ENCODE measurements at regions not wholly inside any gene's neighbourhood (a gene's known extent, or its start where the extent isn't known, plus 50 kb on each side); places are given as distances from the start of the nearest gene placed in this dataset.
"Not testable (repeated sequence)": the region's sequence is repeated elsewhere in the genome, so short reads cannot be mapped to it uniquely, and the experiment has no call there.

DNA sequence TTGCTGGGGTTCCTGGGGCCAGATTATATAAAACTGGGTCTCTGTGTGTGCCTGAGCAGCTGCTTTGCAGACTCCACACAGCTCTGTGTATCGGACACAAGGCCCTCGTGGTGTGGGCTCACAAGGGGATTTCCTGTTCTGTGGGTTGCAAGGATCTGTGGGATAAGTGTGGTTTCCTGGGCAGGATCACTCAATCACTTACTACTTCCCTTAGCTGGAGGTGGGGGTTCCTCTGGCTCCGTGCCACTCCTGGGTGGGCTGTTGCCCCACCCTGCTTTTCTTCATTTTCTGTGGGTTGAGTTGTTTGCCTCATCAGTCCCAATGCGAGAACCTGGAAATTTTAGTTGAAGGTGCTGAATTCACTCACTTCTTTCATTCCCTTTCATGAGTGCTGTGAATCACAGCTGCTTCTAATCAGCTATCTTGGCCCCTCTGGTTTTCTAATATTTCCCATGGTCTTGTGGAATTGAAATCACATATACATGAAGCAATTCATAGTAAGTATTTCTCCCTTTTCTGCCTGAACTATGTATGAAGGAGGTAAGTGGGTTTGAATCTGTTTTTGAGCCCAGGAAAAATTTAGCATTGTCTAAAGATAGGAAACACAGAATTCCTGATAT, 196.3 kb downstream of the DCDC2C start:
- H3K4me3 ChIP-seq (ENCODE audit: low read depth, low read length), result no peak overlapping the region
- POLR2A ChIA-PET, result no interaction called here
- no peak for DNase-seq (ENCODE audit: low read depth)
- no peaks in the 10 kb centered on the region for H3K27me3 ChIP-seq (ENCODE audit: control insufficient read depth, insufficient read depth, low read length)
- no peaks in the 10 kb centered on the region for H3K36me3 ChIP-seq (ENCODE audit: control insufficient read depth, insufficient read depth, low read length)
- CTCF ChIA-PET, result no interaction called here
- TF ChIP-seq, protein P1, sequence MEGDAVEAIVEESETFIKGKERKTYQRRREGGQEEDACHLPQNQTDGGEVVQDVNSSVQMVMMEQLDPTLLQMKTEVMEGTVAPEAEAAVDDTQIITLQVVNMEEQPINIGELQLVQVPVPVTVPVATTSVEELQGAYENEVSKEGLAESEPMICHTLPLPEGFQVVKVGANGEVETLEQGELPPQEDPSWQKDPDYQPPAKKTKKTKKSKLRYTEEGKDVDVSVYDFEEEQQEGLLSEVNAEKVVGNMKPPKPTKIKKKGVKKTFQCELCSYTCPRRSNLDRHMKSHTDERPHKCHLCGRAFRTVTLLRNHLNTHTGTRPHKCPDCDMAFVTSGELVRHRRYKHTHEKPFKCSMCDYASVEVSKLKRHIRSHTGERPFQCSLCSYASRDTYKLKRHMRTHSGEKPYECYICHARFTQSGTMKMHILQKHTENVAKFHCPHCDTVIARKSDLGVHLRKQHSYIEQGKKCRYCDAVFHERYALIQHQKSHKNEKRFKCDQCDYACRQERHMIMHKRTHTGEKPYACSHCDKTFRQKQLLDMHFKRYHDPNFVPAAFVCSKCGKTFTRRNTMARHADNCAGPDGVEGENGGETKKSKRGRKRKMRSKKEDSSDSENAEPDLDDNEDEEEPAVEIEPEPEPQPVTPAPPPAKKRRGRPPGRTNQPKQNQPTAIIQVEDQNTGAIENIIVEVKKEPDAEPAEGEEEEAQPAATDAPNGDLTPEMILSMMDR (IDR thresholded peaks at IDR 0.05; ENCODE audit: insufficient read depth, low read depth, low read length), result no peak

DNA sequence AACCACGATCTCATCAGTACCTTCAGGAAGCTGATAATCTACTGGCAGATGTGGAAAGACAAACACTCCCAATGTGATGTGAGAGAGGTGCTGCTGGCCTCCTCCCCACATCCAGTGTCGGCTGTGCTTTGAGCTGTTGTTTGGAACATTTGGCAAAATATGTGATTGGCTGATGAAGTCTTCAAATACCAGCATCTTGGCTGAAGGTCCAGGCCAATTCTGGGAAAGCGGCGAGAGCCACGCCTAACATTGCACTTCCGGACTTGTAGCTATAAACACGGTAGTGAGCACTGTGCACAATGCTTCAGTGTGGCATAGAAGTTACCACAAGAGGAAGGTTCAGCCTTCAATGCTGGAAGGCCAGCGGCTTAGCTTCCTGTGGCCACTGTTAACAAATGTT, 198.8 kb downstream of the DCDC2C start:
- no peak for DNase-seq (ENCODE audit: low read depth)
- ChIA-PET POLR2A (no interaction called here), CTCF (no interaction called here)
- Histone ChIP-seq H3K27me3 (ENCODE audit: control insufficient read depth, insufficient read depth, low read length) (no peaks in the 10 kb centered on the region), H3K4me3 (ENCODE audit: low read depth, low read length) (no peak overlapping the region), H3K36me3 (ENCODE audit: control insufficient read depth, insufficient read depth, low read length) (no peaks in the 10 kb centered on the region)
- TF ChIP-seq, protein P1 (IDR thresholded peaks at IDR 0.05; ENCODE audit: insufficient read depth, low read depth, low read length), result no peak

GRCh38 chr2:3904061-3904460, 200.7 kb downstream of the DCDC2C start:
- TF ChIP-seq, protein P1 (IDR thresholded peaks at IDR 0.05; ENCODE audit: insufficient read depth, low read depth, low read length), result no peak
- Histone ChIP-seq H3K4me3 (ENCODE audit: low read depth, low read length) (no peak overlapping the region), H3K36me3 (ENCODE audit: control insufficient read depth, insufficient read depth, low read length) (no peaks in the 10 kb centered on the region), H3K27me3 (ENCODE audit: control insufficient read depth, insufficient read depth, low read length) (no peaks in the 10 kb centered on the region)
- DNase-seq (ENCODE audit: low read depth), result no peak
- CTCF ChIA-PET, result no interaction called here
- POLR2A ChIA-PET, result no interaction called here

GRCh38 chr2:3908498-3908897, 205.1 kb downstream of the DCDC2C start:
- H3K36me3 ChIP-seq (ENCODE audit: control insufficient read depth, insufficient read depth, low read length); CTCF ChIA-PET; H3K27me3 ChIP-seq (ENCODE audit: control insufficient read depth, insufficient read depth, low read length); H3K4me3 ChIP-seq (ENCODE audit: low read depth, low read length); POLR2A ChIA-PET; DNase-seq (ENCODE audit: low read depth): not testable (repeated sequence)

DNA sequence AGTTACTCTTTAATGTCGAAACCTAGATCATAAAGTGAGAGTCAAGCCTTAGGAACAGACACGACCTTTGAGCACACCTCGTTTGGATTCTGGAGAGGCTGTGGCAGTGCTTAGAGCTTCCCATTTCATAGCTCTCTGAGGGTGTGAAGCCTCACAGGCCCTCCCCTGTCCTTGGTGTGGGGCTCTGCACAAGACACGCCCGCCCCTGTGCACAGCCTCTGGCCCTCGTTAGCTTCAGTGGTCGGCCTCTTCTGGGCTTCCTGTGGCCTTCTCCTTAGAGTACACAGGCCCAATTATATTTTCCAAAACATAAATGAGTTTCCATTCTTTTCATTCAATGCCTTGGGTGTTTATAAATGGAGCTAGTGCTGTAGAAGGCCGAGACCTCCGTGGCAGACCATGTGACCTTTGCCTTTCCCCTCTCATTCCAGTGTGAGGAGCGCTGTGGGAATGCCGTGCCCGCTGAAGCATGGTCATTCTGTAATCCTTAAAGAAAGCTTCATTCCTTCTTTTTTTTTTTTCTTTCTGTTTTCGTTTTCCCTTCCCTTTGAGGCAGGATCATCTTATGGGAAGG, 208.6 kb downstream of the DCDC2C start:
- no peak overlapping the region for H3K4me3 ChIP-seq (ENCODE audit: low read depth, low read length)
- TF ChIP-seq, protein P1 (IDR thresholded peaks at IDR 0.05; ENCODE audit: insufficient read depth, low read depth, low read length), result no peak
- no peak for DNase-seq (ENCODE audit: low read depth)
- H3K27me3 ChIP-seq (ENCODE audit: control insufficient read depth, insufficient read depth, low read length), result no peaks in the 10 kb centered on the region
- ChIA-PET CTCF (no interaction called here), POLR2A (no interaction called here)
- no peaks in the 10 kb centered on the region for H3K36me3 ChIP-seq (ENCODE audit: control insufficient read depth, insufficient read depth, low read length)

- no peak for DNase-seq (ENCODE audit: low read depth)
- Histone ChIP-seq H3K4me3 (ENCODE audit: low read depth, low read length) (no peak overlapping the region), H3K27me3 (ENCODE audit: control insufficient read depth, insufficient read depth, low read length) (no peaks in the 10 kb centered on the region), H3K36me3 (ENCODE audit: control insufficient read depth, insufficient read depth, low read length) (no peaks in the 10 kb centered on the region)
- POLR2A ChIA-PET, result no interaction called here
- TF ChIP-seq, protein P1 (IDR thresholded peaks at IDR 0.05; ENCODE audit: insufficient read depth, low read depth, low read length), result no peak
- CTCF ChIA-PET, result no interaction called here
Measured at GRCh38 chr2:3913166-3913565, 209.8 kb downstream of the DCDC2C start.

Data from BJ (cell line).